Suprapubic skin (tissue), 3 donors: ENCODE measurements at regions not wholly inside any gene's neighbourhood (a gene's known extent, or its start where the extent isn't known, plus 50 kb on each side); places are given as distances from the start of the nearest gene placed in this dataset.

Experiments
- CTCF ChIP-seq, 2 donors: fragments of 200-600 bp in 1 of 2; fragments of 450-650 bp in 1 of 2; sonication (generic) in 1 of 2; IDR thresholded peaks; one replicate each; pipeline ENCODE4 v1.5.1; 2016 to 2019; ENCODE audit warnings: antibody characterized with exemption in 2 of 2, mild to moderate bottlenecking in 1 of 2, moderate library complexity in 1 of 2
- POLR2AphosphoS5 ChIP-seq, 3 donors: sonication (generic); formaldehyde crosslinking; IDR thresholded peaks; one replicate each; pipeline ENCODE4 v1.6.1; 2017; ENCODE audit warnings: antibody characterized with exemption in 3 of 3

- TF ChIP-seq CTCF (IDR thresholded peaks at IDR 0.05) = no peak
- TF ChIP-seq POLR2AphosphoS5 (IDR thresholded peaks at IDR 0.05) = no peak
Measured at GRCh38 chr2:39517102-39517436, 80.0 kb upstream of the MAP4K3 start.
